NCI-H526 (cell line): ENCODE measurements at regions not wholly inside any gene's neighbourhood (a gene's known extent, or its start where the extent isn't known, plus 50 kb on each side); places are given as distances from the start of the nearest gene placed in this dataset.
"Not testable (repeated sequence)": the region's sequence is repeated elsewhere in the genome, so short reads cannot be mapped to it uniquely, and the experiment has no call there.

Source experiments
- DNase-seq, 2 experiments: peaks; one replicate each; lab custom pipeline; 2025; lab: John Stamatoyannopoulos, UW

GRCh38 chr6:84929212-84929611 is 164.8 kb upstream of the TBX18 start:
- DNase-seq = no peak

GRCh38 chr6:84927551-84927950 is 163.2 kb upstream of the TBX18 start:
- no peak for DNase-seq

GRCh38 chr6:84926189-84927155 is 162.1 kb upstream of the TBX18 start:
- DNase-seq = no peak

- no peak for DNase-seq
Measured at GRCh38 chr6:84921891-84922290, 157.5 kb upstream of the TBX18 start.

- DNase-seq = no peak
Measured at GRCh38 chr6:84920021-84920420, 155.6 kb upstream of the TBX18 start.

GRCh38 chr6:84916704-84917103 is 152.3 kb upstream of the TBX18 start:
- DNase-seq = no peak

GRCh38 chr6:84912472-84913322 is 148.3 kb upstream of the TBX18 start:
- no peak for DNase-seq

GRCh38 chr6:84910906-84911607 is 146.7 kb upstream of the TBX18 start:
- DNase-seq = no peak

GRCh38 chr6:84908304-84908904 is 144.0 kb upstream of the TBX18 start:
- no peak for DNase-seq

GRCh38 chr6:84906514-84906913 is 142.1 kb upstream of the TBX18 start:
- no peak for DNase-seq

- no peak for DNase-seq
Measured at GRCh38 chr6:84905823-84906222, 141.4 kb upstream of the TBX18 start.

- DNase-seq = no peak
Measured at GRCh38 chr6:84902354-84902928, 138.0 kb upstream of the TBX18 start.

- DNase-seq = no peak
Measured at GRCh38 chr6:84897988-84898594, 133.7 kb upstream of the TBX18 start.

GRCh38 chr6:84897011-84897410 is 132.6 kb upstream of the TBX18 start:
- DNase-seq = no peak

- DNase-seq = no peak
Measured at GRCh38 chr6:84892671-84893070, 128.3 kb upstream of the TBX18 start.

- DNase-seq = no peak
Measured at GRCh38 chr6:84882768-84883766, 118.7 kb upstream of the TBX18 start.

GRCh38 chr6:84879385-84879784 is 115.0 kb upstream of the TBX18 start:
- not testable (repeated sequence) for DNase-seq

GRCh38 chr6:84877515-84878210 is 113.3 kb upstream of the TBX18 start:
- no peak for DNase-seq
